DMS53 (cell line): ENCODE measurements at regions not wholly inside any gene's neighbourhood (a gene's known extent, or its start where the extent isn't known, plus 50 kb on each side); places are given as distances from the start of the nearest gene placed in this dataset.

Source experiments
- DNase-seq: peaks from one replicate; lab custom pipeline; 2025; lab: John Stamatoyannopoulos, UW

DNA sequence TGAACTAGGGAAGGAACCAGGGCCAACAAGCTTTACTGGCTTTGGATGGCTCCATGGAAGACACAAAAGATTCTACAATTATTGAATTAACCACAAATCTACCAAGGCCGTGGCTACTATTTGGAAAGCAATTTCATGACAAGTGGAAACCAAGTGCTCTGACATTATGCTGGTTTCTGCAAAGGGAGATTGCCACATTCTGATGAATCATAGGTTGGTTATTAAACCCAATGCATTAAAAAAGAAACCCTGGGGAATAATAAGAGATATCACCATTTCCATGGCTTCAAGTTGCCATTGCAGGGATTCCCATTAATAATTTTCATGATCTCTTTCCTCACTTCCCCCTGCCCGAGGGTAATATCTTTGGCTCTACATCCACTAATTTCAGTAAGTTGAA, 359.2 kb upstream of the NCAM2 start:
- no peak for DNase-seq

DNA sequence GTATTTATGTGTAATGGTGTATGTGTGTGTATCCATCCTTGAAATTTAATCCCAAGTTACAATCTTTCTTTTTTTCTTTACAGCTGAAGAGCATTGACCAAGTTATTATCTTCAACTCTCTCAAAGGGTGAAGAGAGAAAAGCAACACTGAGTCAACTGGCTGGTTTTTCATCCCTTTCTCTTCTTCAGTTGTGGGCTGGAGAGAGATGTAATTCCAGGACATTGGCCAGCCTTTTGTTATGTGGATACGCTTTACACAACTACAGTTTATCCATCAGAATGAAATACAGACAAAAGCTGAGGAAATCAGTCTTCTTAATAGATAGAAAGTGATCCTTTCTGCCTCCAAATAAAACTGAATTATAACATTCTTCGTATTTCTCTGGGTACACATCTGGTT, 357.0 kb upstream of the NCAM2 start:
- DNase-seq = no peak

DNA sequence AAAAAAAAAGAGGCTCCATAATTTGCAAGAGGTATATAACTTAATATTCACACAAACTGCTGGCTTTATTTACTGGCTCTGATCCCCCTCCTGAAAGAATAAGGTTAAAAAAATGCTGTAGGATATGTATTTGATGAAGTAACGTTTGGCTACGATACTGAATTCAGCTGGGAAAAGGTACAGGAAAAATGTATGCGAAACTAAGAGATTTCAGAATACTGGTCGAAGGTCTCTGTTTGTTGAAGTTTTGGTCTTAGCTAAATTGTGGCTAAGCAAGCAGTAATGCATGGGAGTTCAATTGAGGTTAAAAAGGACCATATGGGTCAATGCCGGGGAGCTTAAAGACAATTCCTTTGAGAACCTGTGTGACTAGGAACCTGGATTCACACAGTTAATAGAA, 355.5 kb upstream of the NCAM2 start:
- no peak for DNase-seq

DNA sequence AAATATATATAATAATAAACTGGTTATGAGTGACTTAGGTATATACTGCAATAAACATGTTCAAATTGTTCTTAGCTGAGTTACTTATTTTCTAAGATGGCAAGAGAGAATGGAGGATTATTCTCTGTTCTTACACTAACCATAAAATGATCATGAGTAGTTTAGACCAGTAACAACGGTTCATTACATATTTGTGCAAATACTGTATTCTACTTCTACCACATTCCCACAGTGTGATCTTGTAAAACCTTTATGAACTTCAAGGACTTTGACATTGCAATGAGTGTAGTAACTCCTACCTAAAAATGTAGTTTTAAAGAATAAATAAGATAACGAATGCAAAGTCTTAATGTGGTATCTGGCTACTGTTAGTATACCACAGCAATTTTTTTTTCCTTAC, 353.7 kb upstream of the NCAM2 start:
- no peak for DNase-seq

DNA sequence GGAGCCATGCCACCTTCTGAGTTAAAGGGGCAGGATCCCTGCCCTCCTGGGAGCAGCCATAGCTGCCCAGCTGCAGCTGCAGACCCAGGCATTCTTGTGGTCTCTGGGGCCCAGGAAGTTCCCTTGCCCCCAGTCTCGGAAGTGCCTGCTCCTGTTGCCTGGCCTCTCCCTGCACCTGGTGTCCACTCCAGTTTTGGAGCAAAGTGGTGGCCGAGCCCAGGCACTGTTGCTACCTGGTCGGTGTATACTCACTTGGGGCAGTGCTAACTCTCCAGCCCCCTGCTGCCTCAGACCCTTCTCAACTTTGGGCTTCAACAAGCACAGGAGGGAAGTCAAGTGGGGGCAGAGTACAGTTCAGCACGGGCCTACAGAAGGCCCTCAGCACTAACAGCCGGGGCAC, 352.9 kb upstream of the NCAM2 start:
- no peak for DNase-seq

DNA sequence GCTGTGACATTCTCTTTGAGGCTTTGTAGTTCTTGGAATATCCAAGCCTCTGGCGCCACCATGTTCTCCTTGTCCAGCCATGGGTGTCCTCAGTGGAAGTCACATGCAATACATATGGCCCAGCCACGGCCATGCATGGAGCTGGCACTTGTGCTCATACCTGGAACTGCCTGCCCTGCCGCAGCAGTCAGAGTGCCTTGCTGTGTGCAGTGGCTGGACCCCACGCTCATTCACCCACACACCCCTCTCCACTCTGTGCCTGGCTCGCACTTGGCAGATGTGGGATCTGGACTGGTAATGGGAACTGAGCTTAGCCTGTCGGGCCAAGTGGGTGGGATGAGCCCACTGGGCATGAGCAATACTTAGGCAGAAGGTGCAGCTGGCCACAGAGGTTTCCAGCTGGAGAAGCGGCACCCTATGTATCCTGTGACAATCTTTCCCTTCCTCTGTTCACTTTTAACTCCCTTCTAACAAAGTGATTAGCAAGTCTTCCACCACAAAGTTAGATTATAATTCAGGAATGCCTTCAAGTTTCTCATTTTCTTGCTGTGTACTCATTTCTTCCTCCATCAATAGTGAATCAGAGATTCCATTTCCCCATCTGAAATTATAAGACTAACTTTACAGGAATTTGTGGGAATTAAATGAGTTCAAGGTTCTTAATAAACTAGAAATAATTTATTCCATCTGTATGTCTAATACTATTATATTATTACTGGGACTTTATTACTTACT, 351.6 kb upstream of the NCAM2 start:
- DNase-seq = no peak

DNA sequence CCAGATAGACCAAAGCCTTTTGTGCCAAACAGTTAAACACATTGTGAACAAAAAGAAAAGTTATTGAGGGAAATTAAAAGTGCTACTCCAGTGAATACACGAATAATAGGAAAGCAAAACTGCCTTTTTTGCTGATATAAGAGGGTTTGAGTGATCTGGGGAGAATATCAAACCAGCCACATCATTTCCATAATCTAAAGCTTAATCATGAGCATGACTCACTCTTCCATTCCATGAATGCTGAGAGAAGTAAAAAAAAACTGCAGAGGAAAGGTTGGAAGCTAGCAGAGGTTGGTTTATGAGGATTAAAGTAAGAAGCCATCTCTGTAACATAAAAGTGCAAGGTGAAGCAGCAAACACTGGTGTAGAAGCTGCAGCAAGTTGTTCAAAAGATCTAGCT, 350.6 kb upstream of the NCAM2 start:
- DNase-seq = no peak

DNA sequence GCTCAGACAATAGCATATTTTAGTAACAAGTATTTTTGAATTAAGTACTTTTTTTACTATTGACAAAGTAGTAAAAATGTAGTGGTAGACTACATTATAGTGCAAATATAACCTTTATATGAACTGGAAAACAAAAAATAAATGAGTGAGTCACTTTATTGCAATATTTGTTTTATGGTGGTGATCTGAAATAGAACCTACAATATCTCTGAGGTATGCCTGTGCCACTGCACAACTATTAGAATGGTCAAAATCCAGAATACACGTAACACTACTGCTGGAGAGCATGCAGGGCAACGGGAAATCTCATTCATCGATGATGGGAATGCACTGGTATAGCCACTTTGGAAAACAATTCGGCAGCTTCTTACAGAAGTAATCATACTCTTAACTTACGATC, 349.0 kb upstream of the NCAM2 start:
- no peak for DNase-seq

DNA sequence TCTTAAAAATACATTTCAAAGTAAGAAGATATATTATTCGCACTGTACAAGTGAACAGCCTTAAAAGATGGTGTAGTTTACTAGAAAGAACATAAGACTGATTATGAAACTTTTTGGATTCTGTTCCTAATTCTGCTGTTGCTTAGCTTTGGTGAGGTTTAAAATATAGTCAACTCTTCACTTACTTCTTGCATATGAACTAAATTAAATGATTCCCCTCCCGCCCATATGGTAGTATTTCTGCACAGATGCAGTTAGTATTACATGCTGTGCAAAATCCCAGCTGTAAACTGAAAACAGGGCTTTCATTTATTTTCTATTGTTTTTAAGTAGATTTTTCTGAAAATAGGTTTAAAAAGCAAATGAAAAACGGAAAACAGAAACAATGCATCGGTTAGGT, 345.4 kb upstream of the NCAM2 start:
- DNase-seq = no peak

DNA sequence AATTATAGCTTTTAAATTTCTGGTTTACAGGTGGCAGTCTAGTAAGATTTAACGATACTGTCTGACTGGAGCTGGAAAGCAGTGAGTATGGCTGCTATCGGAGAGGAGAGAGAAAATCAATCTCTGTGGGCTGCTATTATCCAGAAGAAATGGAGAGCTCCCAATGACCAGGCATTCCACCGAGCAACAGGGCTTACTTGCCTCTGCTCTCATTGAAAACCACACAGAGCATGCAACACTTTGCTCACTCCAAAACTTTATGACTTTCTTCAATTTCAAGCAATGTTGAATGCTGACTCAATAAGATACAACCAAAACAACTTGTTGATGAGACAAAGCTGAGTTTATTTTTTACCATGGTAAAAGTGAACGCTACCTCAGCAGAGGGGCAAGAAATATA, 337.0 kb upstream of the NCAM2 start:
- DNase-seq = no peak

DNA sequence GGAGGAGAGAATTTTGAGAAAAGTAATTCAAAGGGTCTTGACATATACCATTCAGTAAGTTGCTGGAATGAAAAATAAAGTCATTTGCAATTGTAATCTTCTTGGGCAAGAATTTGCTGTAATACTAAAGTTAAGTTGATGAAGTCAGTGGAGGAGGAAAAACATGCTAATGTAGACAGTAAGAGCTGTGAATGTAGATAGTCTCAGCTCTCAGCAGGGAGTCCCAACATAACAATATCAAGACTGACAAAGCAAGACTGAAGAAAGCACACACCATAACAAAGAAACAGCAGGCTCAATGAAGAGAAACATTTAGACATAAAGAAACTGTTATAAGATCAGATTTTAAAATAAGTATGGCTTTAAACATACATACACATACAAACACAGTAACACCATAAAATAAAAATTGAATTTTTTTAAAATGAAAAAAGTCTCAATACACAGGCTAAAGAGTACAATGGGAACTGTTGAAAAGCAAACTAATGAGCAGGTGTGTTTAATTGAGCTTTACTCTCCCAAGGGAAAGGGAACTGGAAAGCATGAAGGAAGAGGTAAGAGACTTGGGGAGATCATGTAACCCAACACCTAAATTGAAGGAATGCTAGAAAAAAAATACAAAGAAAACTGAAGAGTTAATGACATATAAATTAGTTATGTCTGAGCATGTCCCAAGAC, 336.3 kb upstream of the NCAM2 start:
- DNase-seq = no peak

DNA sequence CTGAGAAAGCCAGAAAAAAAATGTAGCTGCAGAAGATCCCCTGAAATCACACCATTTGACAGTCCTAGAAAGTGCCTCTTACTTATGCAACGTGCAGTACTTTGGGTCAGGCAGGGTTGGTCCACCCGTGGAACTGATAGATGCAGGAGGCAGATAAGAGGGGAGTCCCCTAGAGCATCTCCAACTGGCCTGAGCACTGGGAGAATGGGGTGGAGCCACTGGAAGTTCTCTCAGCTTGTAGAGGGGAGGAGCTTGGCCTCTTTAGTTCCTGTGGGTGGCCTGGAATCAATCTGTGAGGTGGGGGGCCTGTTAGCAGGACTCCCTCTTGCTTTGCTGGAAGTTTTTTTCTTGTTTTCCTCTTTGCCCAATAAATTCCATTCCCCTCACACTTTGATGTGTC, 335.7 kb upstream of the NCAM2 start:
- DNase-seq = no peak

DNA sequence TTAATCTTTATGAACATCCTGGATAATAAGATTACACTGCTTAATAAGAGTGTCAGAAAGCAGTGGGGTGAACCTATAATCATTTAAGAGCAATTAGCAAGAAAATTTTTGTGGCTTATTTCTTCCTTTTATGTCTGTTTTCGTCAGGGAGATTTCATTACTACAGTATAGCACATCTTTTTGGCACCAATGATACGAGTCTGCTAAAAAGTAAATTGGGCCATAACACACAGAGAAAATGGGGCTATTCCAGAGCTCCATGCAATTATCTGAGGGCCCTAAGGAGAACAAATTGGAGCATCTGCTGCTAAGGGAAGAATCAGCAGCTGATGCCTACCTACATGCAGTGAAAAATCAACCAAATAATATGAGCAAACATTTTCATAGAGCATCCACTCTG, 330.3 kb upstream of the NCAM2 start:
- no peak for DNase-seq

DNA sequence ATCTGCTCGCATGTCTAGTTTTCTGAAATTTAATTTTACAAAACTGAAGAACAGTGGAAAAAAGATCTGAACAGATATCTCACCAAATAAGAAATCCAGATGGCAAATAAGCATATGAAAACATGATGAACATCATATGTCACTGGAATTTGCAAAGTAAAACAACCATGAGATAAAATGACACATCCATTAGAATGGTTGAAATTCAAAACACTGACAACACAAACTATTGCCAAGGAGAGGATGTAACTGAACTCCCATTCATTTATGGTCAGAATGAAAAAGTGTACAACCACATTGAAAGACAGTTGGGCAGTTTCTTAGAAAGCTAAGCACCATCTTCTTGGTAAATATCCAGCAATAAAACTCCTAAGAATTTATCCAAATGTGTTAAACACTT, 312.7 kb upstream of the NCAM2 start:
- no peak for DNase-seq

DNA sequence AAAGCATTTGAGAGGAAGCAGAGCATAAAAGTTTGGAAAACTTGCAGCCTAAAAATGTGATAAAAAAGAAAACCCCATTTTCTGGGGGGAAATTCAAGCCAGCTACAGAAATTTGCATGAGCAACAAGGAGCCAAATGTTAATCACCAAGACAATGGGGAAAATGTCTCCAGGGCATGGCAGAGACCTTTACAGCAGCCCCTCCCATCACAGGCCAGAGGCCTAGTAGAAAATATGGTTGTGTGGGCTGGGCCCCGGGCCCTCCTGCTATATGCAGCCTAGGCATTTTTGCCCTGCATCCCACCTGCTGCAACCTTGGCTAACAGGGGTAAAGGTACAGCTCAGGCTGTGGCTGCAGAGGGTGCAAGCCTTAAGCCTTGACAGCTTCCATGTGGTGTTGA, 299.6 kb upstream of the NCAM2 start:
- DNase-seq = no peak

DNA sequence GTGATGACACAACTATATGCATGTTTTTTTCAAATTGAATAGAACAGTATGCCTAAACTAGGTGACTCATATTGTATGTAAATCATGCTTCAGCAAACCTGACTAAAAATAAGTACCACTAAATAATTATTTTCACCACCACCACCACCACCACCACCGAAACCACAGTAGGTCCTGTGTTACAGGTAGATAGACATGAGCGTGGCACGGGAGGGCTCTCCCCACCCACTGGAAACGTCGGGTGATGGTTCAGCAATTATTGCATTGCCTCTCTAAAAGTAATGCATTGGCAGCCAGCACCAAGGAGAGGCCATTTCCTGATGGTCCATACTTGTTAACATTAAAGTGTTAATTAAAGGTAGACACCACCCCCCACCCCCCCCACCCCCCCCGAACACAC, 297.0 kb upstream of the NCAM2 start:
- DNase-seq = no peak

DNA sequence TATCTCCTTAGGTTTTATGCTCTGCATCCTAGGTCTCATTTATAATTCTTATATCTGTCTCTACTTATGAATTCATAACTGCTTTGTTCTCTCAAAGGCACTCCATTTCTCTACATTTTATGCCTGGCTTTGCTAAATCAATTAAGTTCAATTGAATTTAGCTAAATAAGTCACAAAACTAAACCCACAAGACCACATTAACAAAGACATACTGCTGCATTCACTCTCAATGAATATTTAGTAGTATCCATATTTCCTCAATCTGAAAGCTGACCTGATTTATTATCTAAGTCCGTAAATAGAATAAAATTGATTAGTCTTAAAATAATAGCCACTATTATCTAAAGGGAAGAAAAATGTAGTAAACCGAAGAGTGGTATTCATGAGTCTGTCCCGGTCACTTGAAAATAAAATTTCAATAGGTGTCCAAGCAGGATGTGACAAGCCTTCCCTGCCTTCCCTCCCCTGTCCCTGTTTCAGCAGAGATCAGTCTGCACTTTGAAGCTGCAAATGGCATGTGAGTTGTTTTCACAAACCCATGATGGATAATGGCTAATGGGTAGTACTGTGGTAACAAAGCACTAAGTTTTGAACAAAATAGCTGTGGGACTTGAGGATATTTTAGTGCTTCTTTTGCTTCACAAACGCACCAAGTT, 295.0 kb upstream of the NCAM2 start:
- no peak for DNase-seq

DNA sequence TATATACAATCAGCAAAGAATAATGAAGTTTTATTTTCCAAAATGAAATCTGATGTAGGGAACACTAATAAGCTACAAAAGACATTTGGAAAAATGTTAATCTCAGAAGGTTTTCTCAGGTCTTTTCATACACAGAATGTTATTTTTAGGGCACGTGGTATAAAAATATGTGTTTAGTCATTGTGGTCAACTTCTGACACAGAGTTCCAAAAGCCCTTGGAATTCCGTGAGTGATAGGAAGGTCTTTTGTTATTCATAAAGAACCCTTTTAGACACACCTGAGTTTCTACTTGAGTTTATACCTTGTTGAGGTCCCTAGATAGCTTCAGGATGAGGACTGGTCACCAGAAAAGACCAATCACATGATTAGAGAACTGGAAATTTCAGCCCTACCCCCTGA, 277.6 kb upstream of the NCAM2 start:
- DNase-seq = no peak

DNA sequence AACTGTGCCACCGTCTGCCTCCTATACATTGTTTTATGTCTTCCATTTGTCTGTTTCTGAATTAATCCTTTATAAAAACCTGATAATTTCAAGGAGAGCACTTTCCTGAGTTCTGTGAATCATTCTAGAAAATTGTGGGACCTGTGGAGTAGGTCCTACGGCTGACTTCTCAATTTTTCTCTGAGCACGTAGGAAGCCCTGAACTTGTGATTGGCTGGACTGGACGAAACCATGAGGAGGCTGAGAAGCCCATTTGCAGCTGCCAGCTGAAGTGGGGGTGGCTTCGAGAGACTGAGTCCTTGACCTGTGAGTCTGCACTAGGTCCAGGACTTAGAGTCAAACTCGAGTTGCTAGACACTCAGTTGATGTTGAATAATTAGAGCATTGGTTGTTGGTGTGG, 277.1 kb upstream of the NCAM2 start:
- DNase-seq = no peak

DNA sequence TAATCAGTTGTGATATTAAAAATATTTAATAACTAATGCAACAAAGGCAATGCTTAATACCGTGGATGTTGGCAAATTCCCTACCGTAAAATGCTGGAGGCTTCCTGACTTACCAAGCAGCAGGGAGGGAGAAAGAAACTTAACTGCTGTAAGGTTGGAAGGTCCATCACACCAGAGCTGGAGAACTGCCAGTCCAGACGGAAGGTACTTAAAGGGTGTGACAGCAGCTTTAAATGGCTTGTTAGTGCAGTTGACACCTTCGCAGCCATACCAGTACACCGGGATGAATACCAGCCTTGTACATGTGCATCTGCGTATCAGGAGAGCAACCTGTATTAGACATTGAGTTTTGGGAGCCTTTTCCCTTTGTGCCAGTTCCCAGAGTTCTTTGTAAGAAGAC, 269.5 kb upstream of the NCAM2 start:
- DNase-seq = no peak

DNA sequence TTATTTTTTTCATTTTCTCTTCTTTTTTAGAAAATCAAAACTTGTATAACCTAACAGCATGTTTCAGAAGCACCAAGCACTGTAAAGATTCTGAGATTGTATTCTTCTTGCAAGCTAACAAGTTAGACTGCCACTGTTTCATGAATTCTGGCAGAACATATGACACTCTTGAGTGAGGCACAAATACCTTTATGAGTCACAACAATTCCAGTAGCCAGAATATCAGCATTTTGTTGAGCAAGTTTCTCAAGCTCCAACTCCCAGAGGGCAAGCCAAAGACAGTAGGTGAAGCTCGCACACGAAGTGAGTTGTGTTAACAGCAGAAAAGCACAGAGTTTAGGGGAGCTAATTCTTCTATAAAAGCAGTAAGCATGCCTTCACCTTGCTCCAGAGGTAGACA, 268.8 kb upstream of the NCAM2 start:
- no peak for DNase-seq

DNA sequence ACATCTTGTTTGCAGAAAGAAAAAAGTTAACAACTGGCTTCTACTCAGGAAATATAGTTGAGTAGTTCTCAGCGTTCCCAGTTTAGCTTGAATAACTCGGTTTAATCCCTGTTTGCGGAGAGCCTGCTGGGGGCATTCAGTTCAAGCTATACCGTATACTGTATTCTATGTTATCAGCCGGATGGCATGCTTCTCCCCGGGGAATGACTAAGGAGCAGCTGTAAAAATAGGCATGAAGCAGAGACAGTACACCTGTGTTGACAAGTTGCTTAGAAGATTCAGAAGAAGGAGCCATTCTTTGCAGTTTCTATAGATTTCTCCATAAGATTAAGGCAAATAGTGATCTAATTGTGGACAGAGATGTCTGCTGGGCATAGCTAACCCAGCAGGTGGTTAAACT, 267.8 kb upstream of the NCAM2 start:
- no peak for DNase-seq

DNA sequence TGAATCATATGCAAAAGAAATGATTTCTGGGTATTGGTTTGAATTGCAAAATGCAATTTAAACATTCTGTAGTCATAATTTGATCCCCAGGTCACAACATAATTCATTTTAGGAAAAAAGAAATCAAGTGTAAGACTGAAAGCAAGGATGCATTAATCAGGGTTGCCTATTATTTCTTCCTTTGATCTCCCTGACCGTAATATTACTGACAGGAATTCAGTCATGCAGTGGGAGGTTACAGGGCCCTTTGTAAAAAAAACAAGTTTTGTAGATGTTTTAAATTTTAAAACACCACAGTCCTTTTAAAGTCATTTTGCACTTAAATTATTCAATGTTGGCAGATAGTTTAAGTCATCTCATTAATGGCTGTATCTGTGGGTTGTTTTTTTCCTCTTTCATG, 263.0 kb upstream of the NCAM2 start:
- no peak for DNase-seq
